Loucy (cell line): ENCODE measurements at regions not wholly inside any gene's neighbourhood (a gene's known extent, or its start where the extent isn't known, plus 50 kb on each side); places are given as distances from the start of the nearest gene placed in this dataset.

Source experiments
- H2AFZ ChIP-seq: fragments of 200-600 bp; sonication (generic); 2 replicates; pipeline ENCODE4 v1.6.0; 2016; ENCODE audit warnings: antibody characterized with exemption, mild to moderate bottlenecking, low read length, moderate library complexity
- H3F3A ChIP-seq: fragments of 200-600 bp; 2 replicates; pipeline ENCODE4 v1.6.0; 2016; ENCODE audit warnings: antibody characterized with exemption, low read depth, mild to moderate bottlenecking
- H3K27me3 ChIP-seq: fragments of 200-600 bp; sonication (generic); 2 replicates; pipeline ENCODE4 v1.6.1; 2014; ENCODE audit warnings: low read length, mild to moderate bottlenecking; ENCODE audit not compliant: insufficient read depth, poor library complexity, severe bottlenecking
- H3K36me3 ChIP-seq: fragments of 200-600 bp; sonication (generic); 2 replicates; pipeline ENCODE4 v1.6.1; 2016; ENCODE audit warnings: low read length; ENCODE audit not compliant: insufficient read depth
- H3K4me1 ChIP-seq: fragments of 200-600 bp; sonication (generic); 2 replicates; pipeline ENCODE4 v1.5.1; 2014; ENCODE audit warnings: low read length, mild to moderate bottlenecking; ENCODE audit not compliant: insufficient read depth, poor library complexity, severe bottlenecking
- H3K4me2 ChIP-seq: fragments of 200-600 bp; sonication (generic); 2 replicates; pipeline ENCODE4 v1.6.0; 2014; ENCODE audit warnings: antibody characterized with exemption, low read length, low read depth, mild to moderate bottlenecking; ENCODE audit not compliant: poor library complexity, severe bottlenecking
- H3K4me3 ChIP-seq: fragments of 200-600 bp; sonication (generic); 2 replicates; pipeline ENCODE4 v1.5.1; 2014; ENCODE audit warnings: low read length, mild to moderate bottlenecking, mixed read lengths; ENCODE audit not compliant: poor library complexity, severe bottlenecking
- H3K79me2 ChIP-seq: fragments of 200-600 bp; sonication (generic); 2 replicates; pipeline ENCODE4 v1.6.1; 2014; ENCODE audit warnings: low read length; ENCODE audit not compliant: insufficient read depth
- H3K9ac ChIP-seq: fragments of 200-600 bp; sonication (generic); 2 replicates; pipeline ENCODE4 v1.6.0; 2014; ENCODE audit warnings: mild to moderate bottlenecking, low read depth, low read length, moderate library complexity; ENCODE audit not compliant: poor library complexity, severe bottlenecking
- H3K9me2 ChIP-seq: fragments of 200-600 bp; sonication (generic); replicated peaks from 2 replicates; pipeline ENCODE4 v1.6.1; 2016; ENCODE audit warnings: low read depth, low read length, mixed read lengths
- H3K9me3 ChIP-seq: fragments of 200-600 bp; sonication (generic); 2 replicates; pipeline ENCODE4 v1.6.1; 2014; ENCODE audit warnings: mild to moderate bottlenecking, antibody characterized with exemption, low read length, low read depth; ENCODE audit not compliant: insufficient read depth
- H4K20me1 ChIP-seq: fragments of 200-600 bp; sonication (generic); 2 replicates; pipeline ENCODE4 v1.6.0; 2014; ENCODE audit warnings: antibody characterized with exemption, low read length, mild to moderate bottlenecking; ENCODE audit not compliant: insufficient read depth, poor library complexity, severe bottlenecking
- CTCF ChIP-seq: fragments of 200-600 bp; sonication (generic); conservative IDR thresholded peaks from 2 replicates; pipeline ENCODE4 v1.5.1; 2014; ENCODE audit warnings: mild to moderate bottlenecking, antibody characterized with exemption, low read length
- EZH2phosphoT487 ChIP-seq: fragments of 200-600 bp; IDR thresholded peaks from 2 replicates; pipeline ENCODE4 v1.6.1; 2018; ENCODE audit warnings: antibody characterized with exemption, mild to moderate bottlenecking, moderate library complexity, borderline replicate concordance

- TF ChIP-seq CTCF (peak; percentile 83), EZH2phosphoT487 (no peak)
- H3K4me2 ChIP-seq, result no peak overlapping the region
- no peaks in the 10 kb centered on the region for H3K9me3 ChIP-seq
- H3F3A ChIP-seq, result no peaks in the 10 kb centered on the region
- no peaks in the 10 kb centered on the region for H3K36me3 ChIP-seq
- no peak overlapping the region for H3K9ac ChIP-seq
- no peaks in the 10 kb centered on the region for H3K9me2 ChIP-seq
- H3K4me1 ChIP-seq, result no peaks in the 10 kb centered on the region
- H3K4me3 ChIP-seq, result no peak overlapping the region
- H4K20me1 ChIP-seq, result no peaks in the 10 kb centered on the region
- H3K79me2 ChIP-seq, result no peaks in the 10 kb centered on the region
- no peak overlapping the region for H2AFZ ChIP-seq
- no peaks in the 10 kb centered on the region for H3K27me3 ChIP-seq
Observed at GRCh38 chr3:153026026-153026425, 136.0 kb upstream of the RAP2B start.

GRCh38 chr3:153028381-153028780 lies 133.6 kb upstream of the RAP2B start:
- no peaks in the 10 kb centered on the region for H3K36me3 ChIP-seq
- H4K20me1 ChIP-seq, result no peaks in the 10 kb centered on the region

GRCh38 chr3:153029350-153029749 lies 132.7 kb upstream of the RAP2B start:
- H3K9ac ChIP-seq, result no peak overlapping the region
- H3K4me1 ChIP-seq, result no peaks in the 10 kb centered on the region
- H3F3A ChIP-seq, result no peaks in the 10 kb centered on the region
- no peak overlapping the region for H3K4me2 ChIP-seq
- H3K36me3 ChIP-seq, result no peaks in the 10 kb centered on the region
- H3K27me3 ChIP-seq, result no peaks in the 10 kb centered on the region
- H3K79me2 ChIP-seq, result no peaks in the 10 kb centered on the region
- H3K9me3 ChIP-seq, result no peaks in the 10 kb centered on the region
- H4K20me1 ChIP-seq, result no peaks in the 10 kb centered on the region
- TF ChIP-seq CTCF, result no peak
- no peak overlapping the region for H2AFZ ChIP-seq
- H3K4me3 ChIP-seq, result no peak overlapping the region
- H3K9me2 ChIP-seq, result no peaks in the 10 kb centered on the region

More at GRCh38 chr3:153028381-153028780, 133.6 kb upstream of the RAP2B start:
- Histone ChIP-seq H3K9me2 (no peaks in the 10 kb centered on the region), H3K4me3 (no peak overlapping the region), H3K27me3 (no peaks in the 10 kb centered on the region), H3K4me2 (no peak overlapping the region), H3K79me2 (no peaks in the 10 kb centered on the region), H3F3A (no peaks in the 10 kb centered on the region), H3K4me1 (no peaks in the 10 kb centered on the region), H3K9ac (no peak overlapping the region), H2AFZ (no peak overlapping the region), H3K9me3 (no peaks in the 10 kb centered on the region)
- TF ChIP-seq CTCF (no peak), EZH2phosphoT487 (no peak)
